Testis (tissue), 2 donors: ENCODE measurements at regions not wholly inside any gene's neighbourhood (a gene's known extent, or its start where the extent isn't known, plus 50 kb on each side); places are given as distances from the start of the nearest gene placed in this dataset.

Source experiments
- POLR2A ChIP-seq: fragments of 450-650 bp; IDR thresholded peaks from one replicate; pipeline ENCODE4 v1.6.1; 2017; ENCODE audit warnings: antibody characterized with exemption, mild to moderate bottlenecking, moderate library complexity
- TF ChIP-seq, protein P1 (sequence below), 3 experiments: fragments of 450-650 bp in 2 of 3; fragments of 200-600 bp in 1 of 3; sonication (generic) in 1 of 3; IDR thresholded peaks; one replicate each; pipeline ENCODE4 v1.5.1; 2016 to 2019; ENCODE audit warnings: antibody characterized with exemption in 3 of 3, mild to moderate bottlenecking in 2 of 3, moderate library complexity in 1 of 3

DNA sequence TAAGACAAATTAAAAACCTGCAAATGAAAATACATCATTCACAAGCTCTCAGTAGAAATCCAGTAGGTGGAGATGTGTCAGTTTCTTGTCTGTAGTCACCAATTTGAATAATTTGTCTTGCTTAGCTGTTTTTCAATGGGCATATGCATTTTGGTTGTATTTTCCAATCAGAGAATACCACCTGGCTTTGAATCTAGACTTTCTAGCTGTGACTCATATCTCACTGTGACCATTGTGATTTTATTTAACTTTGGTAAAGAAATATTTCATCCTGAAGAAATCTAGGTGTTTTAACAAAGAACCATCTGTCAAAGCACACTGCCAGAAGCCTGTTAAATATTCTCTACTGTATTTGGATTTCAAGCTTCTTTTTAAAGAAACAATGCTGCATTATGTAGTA is 1650.6 kb upstream of the IGFBP7 start:
- TF ChIP-seq, protein P1, sequence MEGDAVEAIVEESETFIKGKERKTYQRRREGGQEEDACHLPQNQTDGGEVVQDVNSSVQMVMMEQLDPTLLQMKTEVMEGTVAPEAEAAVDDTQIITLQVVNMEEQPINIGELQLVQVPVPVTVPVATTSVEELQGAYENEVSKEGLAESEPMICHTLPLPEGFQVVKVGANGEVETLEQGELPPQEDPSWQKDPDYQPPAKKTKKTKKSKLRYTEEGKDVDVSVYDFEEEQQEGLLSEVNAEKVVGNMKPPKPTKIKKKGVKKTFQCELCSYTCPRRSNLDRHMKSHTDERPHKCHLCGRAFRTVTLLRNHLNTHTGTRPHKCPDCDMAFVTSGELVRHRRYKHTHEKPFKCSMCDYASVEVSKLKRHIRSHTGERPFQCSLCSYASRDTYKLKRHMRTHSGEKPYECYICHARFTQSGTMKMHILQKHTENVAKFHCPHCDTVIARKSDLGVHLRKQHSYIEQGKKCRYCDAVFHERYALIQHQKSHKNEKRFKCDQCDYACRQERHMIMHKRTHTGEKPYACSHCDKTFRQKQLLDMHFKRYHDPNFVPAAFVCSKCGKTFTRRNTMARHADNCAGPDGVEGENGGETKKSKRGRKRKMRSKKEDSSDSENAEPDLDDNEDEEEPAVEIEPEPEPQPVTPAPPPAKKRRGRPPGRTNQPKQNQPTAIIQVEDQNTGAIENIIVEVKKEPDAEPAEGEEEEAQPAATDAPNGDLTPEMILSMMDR (IDR thresholded peaks at IDR 0.05) = no peak
- TF ChIP-seq POLR2A = no peak
